NCI-H748 (cell line): ENCODE measurements at regions not wholly inside any gene's neighbourhood (a gene's known extent, or its start where the extent isn't known, plus 50 kb on each side); places are given as distances from the start of the nearest gene placed in this dataset.

Experiments
- DNase-seq: peaks from one replicate; lab custom pipeline; 2025; ENCODE audit not compliant: unreplicated experiment; lab: John Stamatoyannopoulos, UW

DNA sequence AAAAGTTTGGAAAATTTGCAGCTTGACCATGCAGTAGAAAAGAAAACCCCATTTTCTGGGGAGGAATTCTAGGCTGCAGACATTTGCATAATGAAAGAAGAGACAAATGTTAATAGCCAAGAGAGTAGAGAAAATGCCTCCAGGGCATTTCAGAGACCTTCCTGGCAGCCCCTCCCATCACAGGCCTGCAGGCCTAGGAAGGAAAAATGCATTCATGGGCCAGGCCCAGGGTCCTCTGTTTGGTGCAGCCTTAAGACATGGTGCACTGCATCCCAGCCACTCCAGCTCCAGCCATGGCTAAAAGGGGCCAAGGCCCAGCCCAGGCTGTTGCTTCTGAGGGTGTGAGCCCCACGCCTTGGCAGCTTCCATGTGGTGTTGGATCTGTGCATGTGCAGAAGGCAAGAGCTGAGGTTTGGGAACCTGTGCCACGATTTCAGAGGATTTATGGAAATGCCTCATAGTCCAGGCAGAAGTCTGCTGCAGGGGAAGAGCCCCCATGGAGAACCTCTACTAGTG, 75.0 kb upstream of the OR13F1 start:
- DNase-seq: no peak

DNA sequence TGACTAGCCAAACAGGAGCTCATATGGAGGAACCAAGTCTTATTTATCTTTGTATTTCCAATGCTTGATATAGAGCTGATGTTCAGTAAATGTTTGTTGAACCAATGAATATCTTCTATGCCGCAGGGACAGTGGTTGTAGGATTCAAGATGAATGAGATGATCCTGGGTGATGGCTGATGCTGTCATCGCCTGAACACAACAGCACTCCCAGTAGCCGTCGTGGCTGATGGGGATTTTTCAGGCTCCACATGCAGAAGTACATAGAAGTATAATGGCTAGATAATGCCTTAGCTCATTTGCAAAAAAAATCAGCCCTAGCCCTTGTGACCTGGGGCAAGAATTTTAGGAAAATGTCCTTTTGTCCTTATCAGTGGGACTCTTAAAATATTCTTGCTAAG, 69.0 kb upstream of the OR13F1 start:
- no peak for DNase-seq

DNA sequence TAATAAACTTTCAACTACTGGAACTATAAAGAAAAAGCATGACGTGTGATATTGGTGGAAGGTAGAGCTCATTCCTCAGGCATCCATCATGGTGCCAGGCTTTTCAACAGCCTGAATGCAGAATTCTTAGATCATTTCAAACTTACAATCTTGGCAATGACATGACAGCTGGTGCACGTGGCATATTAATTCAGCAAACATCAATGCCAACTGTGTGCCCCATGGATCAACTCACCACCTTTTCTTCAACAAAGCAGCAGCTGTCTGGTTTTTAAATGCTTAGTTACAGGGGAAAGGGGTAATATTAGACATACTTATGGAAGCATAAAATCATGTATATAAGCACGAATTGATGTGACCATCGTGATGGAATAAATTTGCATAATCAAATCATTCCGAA, 56.0 kb upstream of the OR13F1 start:
- no peak for DNase-seq
